ENCODE measurements at regions not wholly inside any gene's neighbourhood (a gene's known extent, or its start where the extent isn't known, plus 50 kb on each side); places are given as distances from the start of the nearest gene placed in this dataset.

GRCh38 chr3:148625991-148626390, 71.7 kb upstream of the AGTR1 start:
- no peaks in the 10 kb centered on the region for H4K20me1 ChIP-seq (replicated peaks; ENCODE audit: insufficient read depth)
- no peaks in the 10 kb centered on the region for H3K36me3 ChIP-seq (ENCODE audit: insufficient read depth)
- no peak overlapping the region for H3K27ac Mint-ChIP-seq
- H3K27ac ChIP-seq (ENCODE audit: low read depth): no peak overlapping the region
- no peaks in the 10 kb centered on the region for H3K36me3 Mint-ChIP-seq (ENCODE audit: low read depth)
- H3K4me1 Mint-ChIP-seq: no peaks in the 10 kb centered on the region
- no peaks in the 10 kb centered on the region for H3K4me1 ChIP-seq (ENCODE audit: insufficient read depth)
- no peaks in the 10 kb centered on the region for H3K79me2 ChIP-seq (replicated peaks; ENCODE audit: insufficient read depth)
- H2AFZ ChIP-seq: no peak overlapping the region
- no peak for TF ChIP-seq ZNF114 (CRISPR knock-in tag; IDR thresholded peaks at IDR 0.05)
- TF ChIP-seq EZH2 (IDR thresholded peaks at IDR 0.05; ENCODE audit: low read depth, unreplicated experiment): no peak
- no peak for TF ChIP-seq CREB1 (CRISPR knock-in tag; IDR thresholded peaks at IDR 0.05; ENCODE audit: low read depth)
- H3F3A ChIP-seq (replicated peaks; ENCODE audit: low read depth): no peaks in the 10 kb centered on the region
- H3K4me3 ChIP-seq: no peak overlapping the region
- H3K27me3 Mint-ChIP-seq (ENCODE audit: insufficient read depth, low read depth, poor library complexity): no peaks in the 10 kb centered on the region
- no peaks in the 10 kb centered on the region for H3K9me3 Mint-ChIP-seq
- H3K27me3 ChIP-seq (ENCODE audit: insufficient read depth): no peaks in the 10 kb centered on the region
- DNase-seq (ENCODE audit: low spot score): no peak
- H3K4me3 Mint-ChIP-seq: no peak overlapping the region
- no peak for ATAC-seq
- H3K4me2 ChIP-seq: no peak overlapping the region
- peaks cover 8% of the 10 kb centered on the region; the same call in 1 of the 2 replicates for H3K9me2 ChIP-seq (ENCODE audit: insufficient read depth)

GRCh38 chr3:148629006-148629405, 68.7 kb upstream of the AGTR1 start:
- Histone ChIP-seq H3K4me3 (no peak overlapping the region), H3F3A (replicated peaks; ENCODE audit: low read depth) (no peaks in the 10 kb centered on the region), H4K20me1 (replicated peaks; ENCODE audit: insufficient read depth) (no peaks in the 10 kb centered on the region), H3K4me2 (no peak overlapping the region), H3K27ac (ENCODE audit: low read depth) (no peak overlapping the region), H3K79me2 (replicated peaks; ENCODE audit: insufficient read depth) (no peaks in the 10 kb centered on the region), H3K9me2 (ENCODE audit: insufficient read depth) (peaks cover 8% of the 10 kb centered on the region; the same call in 1 of the 2 replicates), H3K27me3 (ENCODE audit: insufficient read depth) (no peaks in the 10 kb centered on the region), H2AFZ (no peak overlapping the region), H3K4me1 (ENCODE audit: insufficient read depth) (no peaks in the 10 kb centered on the region), H3K36me3 (ENCODE audit: insufficient read depth) (no peaks in the 10 kb centered on the region)
- H3K27me3 Mint-ChIP-seq (ENCODE audit: insufficient read depth, low read depth, poor library complexity): no peaks in the 10 kb centered on the region
- no peaks in the 10 kb centered on the region for H3K9me3 Mint-ChIP-seq
- H3K4me1 Mint-ChIP-seq: no peaks in the 10 kb centered on the region
- DNase-seq (ENCODE audit: low spot score) (no peak), ATAC-seq (no peak)
- no peak overlapping the region for H3K4me3 Mint-ChIP-seq
- H3K36me3 Mint-ChIP-seq (ENCODE audit: low read depth): no peaks in the 10 kb centered on the region
- no peak overlapping the region for H3K27ac Mint-ChIP-seq
- TF ChIP-seq, protein P1, sequence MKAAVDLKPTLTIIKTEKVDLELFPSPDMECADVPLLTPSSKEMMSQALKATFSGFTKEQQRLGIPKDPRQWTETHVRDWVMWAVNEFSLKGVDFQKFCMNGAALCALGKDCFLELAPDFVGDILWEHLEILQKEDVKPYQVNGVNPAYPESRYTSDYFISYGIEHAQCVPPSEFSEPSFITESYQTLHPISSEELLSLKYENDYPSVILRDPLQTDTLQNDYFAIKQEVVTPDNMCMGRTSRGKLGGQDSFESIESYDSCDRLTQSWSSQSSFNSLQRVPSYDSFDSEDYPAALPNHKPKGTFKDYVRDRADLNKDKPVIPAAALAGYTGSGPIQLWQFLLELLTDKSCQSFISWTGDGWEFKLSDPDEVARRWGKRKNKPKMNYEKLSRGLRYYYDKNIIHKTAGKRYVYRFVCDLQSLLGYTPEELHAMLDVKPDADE (IDR thresholded peaks at IDR 0.05): no peak
- TF ChIP-seq EZH2phosphoT487 (IDR thresholded peaks at IDR 0.05; ENCODE audit: unreplicated experiment) (no peak), ZNF114 (CRISPR knock-in tag; IDR thresholded peaks at IDR 0.05) (no peak), JUNB (IDR thresholded peaks at IDR 0.05; ENCODE audit: unreplicated experiment) (no peak), POLR2AphosphoS5 (IDR thresholded peaks at IDR 0.05; ENCODE audit: low read depth) (no peak), ZNF331 (CRISPR knock-in tag; IDR thresholded peaks at IDR 0.05; ENCODE audit: low read depth) (no peak), NANOG (IDR thresholded peaks at IDR 0.05; ENCODE audit: borderline replicate concordance) (no peak), EZH2 (IDR thresholded peaks at IDR 0.05; ENCODE audit: low read depth, unreplicated experiment) (no peak), STAT1 (IDR thresholded peaks at IDR 0.05; ENCODE audit: unreplicated experiment) (no peak), CREB1 (CRISPR knock-in tag; IDR thresholded peaks at IDR 0.05; ENCODE audit: low read depth) (no peak)
- TF ChIP-seq, protein P2, sequence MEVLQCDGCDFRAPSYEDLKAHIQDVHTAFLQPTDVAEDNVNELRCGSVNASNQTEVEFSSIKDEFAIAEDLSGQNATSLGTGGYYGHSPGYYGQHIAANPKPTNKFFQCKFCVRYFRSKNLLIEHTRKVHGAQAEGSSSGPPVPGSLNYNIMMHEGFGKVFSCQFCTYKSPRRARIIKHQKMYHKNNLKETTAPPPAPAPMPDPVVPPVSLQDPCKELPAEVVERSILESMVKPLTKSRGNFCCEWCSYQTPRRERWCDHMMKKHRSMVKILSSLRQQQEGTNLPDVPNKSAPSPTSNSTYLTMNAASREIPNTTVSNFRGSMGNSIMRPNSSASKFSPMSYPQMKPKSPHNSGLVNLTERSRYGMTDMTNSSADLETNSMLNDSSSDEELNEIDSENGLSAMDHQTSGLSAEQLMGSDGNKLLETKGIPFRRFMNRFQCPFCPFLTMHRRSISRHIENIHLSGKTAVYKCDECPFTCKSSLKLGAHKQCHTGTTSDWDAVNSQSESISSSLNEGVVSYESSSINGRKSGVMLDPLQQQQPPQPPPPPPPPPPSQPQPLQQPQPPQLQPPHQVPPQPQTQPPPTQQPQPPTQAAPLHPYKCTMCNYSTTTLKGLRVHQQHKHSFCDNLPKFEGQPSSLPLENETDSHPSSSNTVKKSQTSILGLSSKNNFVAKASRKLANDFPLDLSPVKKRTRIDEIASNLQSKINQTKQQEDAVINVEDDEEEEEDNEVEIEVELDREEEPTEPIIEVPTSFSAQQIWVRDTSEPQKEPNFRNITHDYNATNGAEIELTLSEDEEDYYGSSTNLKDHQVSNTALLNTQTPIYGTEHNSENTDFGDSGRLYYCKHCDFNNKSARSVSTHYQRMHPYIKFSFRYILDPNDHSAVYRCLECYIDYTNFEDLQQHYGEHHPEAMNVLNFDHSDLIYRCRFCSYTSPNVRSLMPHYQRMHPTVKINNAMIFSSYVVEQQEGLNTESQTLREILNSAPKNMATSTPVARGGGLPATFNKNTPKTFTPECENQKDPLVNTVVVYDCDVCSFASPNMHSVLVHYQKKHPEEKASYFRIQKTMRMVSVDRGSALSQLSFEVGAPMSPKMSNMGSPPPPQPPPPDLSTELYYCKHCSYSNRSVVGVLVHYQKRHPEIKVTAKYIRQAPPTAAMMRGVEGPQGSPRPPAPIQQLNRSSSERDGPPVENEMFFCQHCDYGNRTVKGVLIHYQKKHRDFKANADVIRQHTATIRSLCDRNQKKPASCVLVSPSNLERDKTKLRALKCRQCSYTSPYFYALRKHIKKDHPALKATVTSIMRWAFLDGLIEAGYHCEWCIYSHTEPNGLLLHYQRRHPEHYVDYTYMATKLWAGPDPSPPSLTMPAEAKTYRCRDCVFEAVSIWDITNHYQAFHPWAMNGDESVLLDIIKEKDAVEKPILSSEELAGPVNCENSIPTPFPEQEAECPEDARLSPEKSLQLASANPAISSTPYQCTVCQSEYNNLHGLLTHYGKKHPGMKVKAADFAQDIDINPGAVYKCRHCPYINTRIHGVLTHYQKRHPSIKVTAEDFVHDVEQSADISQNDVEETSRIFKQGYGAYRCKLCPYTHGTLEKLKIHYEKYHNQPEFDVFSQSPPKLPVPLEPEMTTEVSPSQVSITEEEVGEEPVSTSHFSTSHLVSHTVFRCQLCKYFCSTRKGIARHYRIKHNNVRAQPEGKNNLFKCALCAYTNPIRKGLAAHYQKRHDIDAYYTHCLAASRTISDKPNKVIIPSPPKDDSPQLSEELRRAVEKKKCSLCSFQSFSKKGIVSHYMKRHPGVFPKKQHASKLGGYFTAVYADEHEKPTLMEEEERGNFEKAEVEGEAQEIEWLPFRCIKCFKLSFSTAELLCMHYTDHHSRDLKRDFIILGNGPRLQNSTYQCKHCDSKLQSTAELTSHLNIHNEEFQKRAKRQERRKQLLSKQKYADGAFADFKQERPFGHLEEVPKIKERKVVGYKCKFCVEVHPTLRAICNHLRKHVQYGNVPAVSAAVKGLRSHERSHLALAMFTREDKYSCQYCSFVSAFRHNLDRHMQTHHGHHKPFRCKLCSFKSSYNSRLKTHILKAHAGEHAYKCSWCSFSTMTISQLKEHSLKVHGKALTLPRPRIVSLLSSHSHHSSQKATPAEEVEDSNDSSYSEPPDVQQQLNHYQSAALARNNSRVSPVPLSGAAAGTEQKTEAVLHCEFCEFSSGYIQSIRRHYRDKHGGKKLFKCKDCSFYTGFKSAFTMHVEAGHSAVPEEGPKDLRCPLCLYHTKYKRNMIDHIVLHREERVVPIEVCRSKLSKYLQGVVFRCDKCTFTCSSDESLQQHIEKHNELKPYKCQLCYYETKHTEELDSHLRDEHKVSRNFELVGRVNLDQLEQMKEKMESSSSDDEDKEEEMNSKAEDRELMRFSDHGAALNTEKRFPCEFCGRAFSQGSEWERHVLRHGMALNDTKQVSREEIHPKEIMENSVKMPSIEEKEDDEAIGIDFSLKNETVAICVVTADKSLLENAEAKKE (CRISPR knock-in tag; IDR thresholded peaks at IDR 0.05): no peak
- TF ChIP-seq, protein P3, sequence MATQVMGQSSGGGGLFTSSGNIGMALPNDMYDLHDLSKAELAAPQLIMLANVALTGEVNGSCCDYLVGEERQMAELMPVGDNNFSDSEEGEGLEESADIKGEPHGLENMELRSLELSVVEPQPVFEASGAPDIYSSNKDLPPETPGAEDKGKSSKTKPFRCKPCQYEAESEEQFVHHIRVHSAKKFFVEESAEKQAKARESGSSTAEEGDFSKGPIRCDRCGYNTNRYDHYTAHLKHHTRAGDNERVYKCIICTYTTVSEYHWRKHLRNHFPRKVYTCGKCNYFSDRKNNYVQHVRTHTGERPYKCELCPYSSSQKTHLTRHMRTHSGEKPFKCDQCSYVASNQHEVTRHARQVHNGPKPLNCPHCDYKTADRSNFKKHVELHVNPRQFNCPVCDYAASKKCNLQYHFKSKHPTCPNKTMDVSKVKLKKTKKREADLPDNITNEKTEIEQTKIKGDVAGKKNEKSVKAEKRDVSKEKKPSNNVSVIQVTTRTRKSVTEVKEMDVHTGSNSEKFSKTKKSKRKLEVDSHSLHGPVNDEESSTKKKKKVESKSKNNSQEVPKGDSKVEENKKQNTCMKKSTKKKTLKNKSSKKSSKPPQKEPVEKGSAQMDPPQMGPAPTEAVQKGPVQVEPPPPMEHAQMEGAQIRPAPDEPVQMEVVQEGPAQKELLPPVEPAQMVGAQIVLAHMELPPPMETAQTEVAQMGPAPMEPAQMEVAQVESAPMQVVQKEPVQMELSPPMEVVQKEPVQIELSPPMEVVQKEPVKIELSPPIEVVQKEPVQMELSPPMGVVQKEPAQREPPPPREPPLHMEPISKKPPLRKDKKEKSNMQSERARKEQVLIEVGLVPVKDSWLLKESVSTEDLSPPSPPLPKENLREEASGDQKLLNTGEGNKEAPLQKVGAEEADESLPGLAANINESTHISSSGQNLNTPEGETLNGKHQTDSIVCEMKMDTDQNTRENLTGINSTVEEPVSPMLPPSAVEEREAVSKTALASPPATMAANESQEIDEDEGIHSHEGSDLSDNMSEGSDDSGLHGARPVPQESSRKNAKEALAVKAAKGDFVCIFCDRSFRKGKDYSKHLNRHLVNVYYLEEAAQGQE (IDR thresholded peaks at IDR 0.05; ENCODE audit: unreplicated experiment): no peak

Measured in GM23338 (cell line).